GM19452 (cell line): ENCODE measurements at regions not wholly inside any gene's neighbourhood (a gene's known extent, or its start where the extent isn't known, plus 50 kb on each side); places are given as distances from the start of the nearest gene placed in this dataset.

Experiments used
- ATAC-seq: cut with Tn5 transposase; IDR thresholded peaks from one replicate; pipeline ENCODE4 v1.9.1; 2021; ENCODE audit not compliant: unreplicated experiment

GRCh38 chr2:117502121-117502520 is 312.4 kb upstream of the DDX18 start:
- no peak for ATAC-seq

- no peak for ATAC-seq
These were observed 302.2 kb upstream of the DDX18 start for GRCh38 chr2:117512307-117512706.

- ATAC-seq = no peak
These were observed 300.1 kb upstream of the DDX18 start for GRCh38 chr2:117514371-117514770.

GRCh38 chr2:117519238-117519637 is 295.3 kb upstream of the DDX18 start:
- no peak for ATAC-seq

GRCh38 chr2:117519721-117520120 is 294.8 kb upstream of the DDX18 start:
- ATAC-seq = no peak

GRCh38 chr2:117523267-117523666 is 291.2 kb upstream of the DDX18 start:
- ATAC-seq = no peak

GRCh38 chr2:117523711-117524238 is 290.7 kb upstream of the DDX18 start:
- ATAC-seq = no peak

GRCh38 chr2:117536139-117536538 is 278.4 kb upstream of the DDX18 start:
- no peak for ATAC-seq

- no peak for ATAC-seq
These were observed 277.5 kb upstream of the DDX18 start for GRCh38 chr2:117537032-117537431.

GRCh38 chr2:117551858-117552257 is 262.6 kb upstream of the DDX18 start:
- ATAC-seq = no peak

- no peak for ATAC-seq
These were observed 261.0 kb upstream of the DDX18 start for GRCh38 chr2:117553448-117553847.

GRCh38 chr2:117555965-117556364 is 258.5 kb upstream of the DDX18 start:
- ATAC-seq = no peak

GRCh38 chr2:117557626-117558025 is 256.9 kb upstream of the DDX18 start:
- ATAC-seq = no peak

- ATAC-seq = no peak
These were observed 251.8 kb upstream of the DDX18 start for GRCh38 chr2:117562654-117563053.

GRCh38 chr2:117571590-117572349 is 242.7 kb upstream of the DDX18 start:
- ATAC-seq = no peak

- no peak for ATAC-seq
These were observed 227.2 kb upstream of the DDX18 start for GRCh38 chr2:117587310-117587709.

- ATAC-seq = no peak
These were observed 211.4 kb upstream of the DDX18 start for GRCh38 chr2:117603060-117603459.

- ATAC-seq = no peak
These were observed 210.9 kb upstream of the DDX18 start for GRCh38 chr2:117603567-117603966.

- ATAC-seq = no peak
These were observed 207.3 kb upstream of the DDX18 start for GRCh38 chr2:117607202-117607601.

- ATAC-seq = no peak
These were observed 201.4 kb upstream of the DDX18 start for GRCh38 chr2:117613101-117613500.

- ATAC-seq = no peak
These were observed 200.2 kb upstream of the DDX18 start for GRCh38 chr2:117614296-117614695.

GRCh38 chr2:117614823-117615534 is 199.5 kb upstream of the DDX18 start:
- ATAC-seq = no peak
